Gastrocnemius medialis (tissue), 4 donors: ENCODE measurements at regions not wholly inside any gene's neighbourhood (a gene's known extent, or its start where the extent isn't known, plus 50 kb on each side); places are given as distances from the start of the nearest gene placed in this dataset.

Experiments
- POLR2A ChIP-seq, 2 donors: fragments of 450-650 bp; IDR thresholded peaks; one replicate each; pipeline ENCODE4 v1.6.1; 2017; ENCODE audit warnings: antibody characterized with exemption in 2 of 2, mild to moderate bottlenecking in 2 of 2, moderate library complexity in 2 of 2
- TF ChIP-seq, protein P1 (sequence below), 5 experiments: fragments of 450-650 bp in 3 of 5; fragments of 200-600 bp in 2 of 5; sonication (generic) in 2 of 5; IDR thresholded peaks in 4 of 5; conservative IDR thresholded peaks in 1 of 5; 1 replicate in 4 of 5; 2 replicates in 1 of 5; pipeline ENCODE4 v1.5.1; 2016 to 2019; ENCODE audit warnings: antibody characterized with exemption in 5 of 5, mild to moderate bottlenecking in 3 of 5, moderate library complexity in 3 of 5

GRCh38 chr10:44725404-44725803 lies 185.7 kb upstream of the TMEM72 start:
- TF ChIP-seq, protein P1, sequence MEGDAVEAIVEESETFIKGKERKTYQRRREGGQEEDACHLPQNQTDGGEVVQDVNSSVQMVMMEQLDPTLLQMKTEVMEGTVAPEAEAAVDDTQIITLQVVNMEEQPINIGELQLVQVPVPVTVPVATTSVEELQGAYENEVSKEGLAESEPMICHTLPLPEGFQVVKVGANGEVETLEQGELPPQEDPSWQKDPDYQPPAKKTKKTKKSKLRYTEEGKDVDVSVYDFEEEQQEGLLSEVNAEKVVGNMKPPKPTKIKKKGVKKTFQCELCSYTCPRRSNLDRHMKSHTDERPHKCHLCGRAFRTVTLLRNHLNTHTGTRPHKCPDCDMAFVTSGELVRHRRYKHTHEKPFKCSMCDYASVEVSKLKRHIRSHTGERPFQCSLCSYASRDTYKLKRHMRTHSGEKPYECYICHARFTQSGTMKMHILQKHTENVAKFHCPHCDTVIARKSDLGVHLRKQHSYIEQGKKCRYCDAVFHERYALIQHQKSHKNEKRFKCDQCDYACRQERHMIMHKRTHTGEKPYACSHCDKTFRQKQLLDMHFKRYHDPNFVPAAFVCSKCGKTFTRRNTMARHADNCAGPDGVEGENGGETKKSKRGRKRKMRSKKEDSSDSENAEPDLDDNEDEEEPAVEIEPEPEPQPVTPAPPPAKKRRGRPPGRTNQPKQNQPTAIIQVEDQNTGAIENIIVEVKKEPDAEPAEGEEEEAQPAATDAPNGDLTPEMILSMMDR (IDR thresholded peaks at IDR 0.05 in 4 of 5, conservative IDR thresholded peaks at IDR 0.05 in 1 of 5): no peak
- no peak for TF ChIP-seq POLR2A (IDR thresholded peaks at IDR 0.05)
